ENCODE measurements at regions not wholly inside any gene's neighbourhood (a gene's known extent, or its start where the extent isn't known, plus 50 kb on each side); places are given as distances from the start of the nearest gene placed in this dataset.

- H3K9me3 ChIP-seq (ENCODE audit: low read depth, low read length, poor library complexity, severe bottlenecking) = no peaks in the 10 kb centered on the region
- POLR2A ChIA-PET (ENCODE audit: low non-redundant PET) = no interaction called here
- CTCF ChIA-PET = no interaction called here
- no TSS peak for BruUV-seq (replicated peaks)
- H3K27ac ChIP-seq (ENCODE audit: low read depth, low read length, poor library complexity, severe bottlenecking) = no peak overlapping the region
- H3K27me3 ChIP-seq (replicated peaks; ENCODE audit: insufficient read depth, low read depth, low read length, poor library complexity) = peaks cover 3% of the 10 kb centered on the region
- H3K4me3 ChIP-seq (ENCODE audit: low read depth, low read length, poor library complexity, severe bottlenecking) = no peak overlapping the region
- no peaks in the 10 kb centered on the region for H3K36me3 ChIP-seq (ENCODE audit: insufficient read depth, low read length, poor library complexity, severe bottlenecking)
- no peaks in the 10 kb centered on the region for H3K4me1 ChIP-seq (ENCODE audit: insufficient read depth, low read length, poor library complexity, severe bottlenecking)
- intact Hi-C loops (cut with micrococcal nuclease; ENCODE audit: unreplicated experiment) = no loop called here
- TF ChIP-seq CTCF (conservative IDR thresholded peaks at IDR 0.05; ENCODE audit: low read depth, low read length) (no peak), EZH2 (IDR thresholded peaks at IDR 0.05; ENCODE audit: borderline replicate concordance, low read depth, low read length, poor library complexity, severe bottlenecking) (no peak)
- no peak for DNase-seq (ENCODE audit: low spot score)
Observed at GRCh38 chr14:101501341-101501740, 60.0 kb upstream of the DIO3 start.

GRCh38 chr14:101501858-101502615 lies 59.3 kb upstream of the DIO3 start:
- TF ChIP-seq CTCF (conservative IDR thresholded peaks at IDR 0.05; ENCODE audit: low read depth, low read length) (no peak), EZH2 (IDR thresholded peaks at IDR 0.05; ENCODE audit: borderline replicate concordance, low read depth, low read length, poor library complexity, severe bottlenecking) (no peak)
- Histone ChIP-seq H3K4me1 (ENCODE audit: insufficient read depth, low read length, poor library complexity, severe bottlenecking) (no peaks in the 10 kb centered on the region), H3K27ac (ENCODE audit: low read depth, low read length, poor library complexity, severe bottlenecking) (no peak overlapping the region), H3K36me3 (ENCODE audit: insufficient read depth, low read length, poor library complexity, severe bottlenecking) (no peaks in the 10 kb centered on the region), H3K9me3 (ENCODE audit: low read depth, low read length, poor library complexity, severe bottlenecking) (no peaks in the 10 kb centered on the region), H3K27me3 (replicated peaks; ENCODE audit: insufficient read depth, low read depth, low read length, poor library complexity) (peaks cover 3% of the 10 kb centered on the region), H3K4me3 (ENCODE audit: low read depth, low read length, poor library complexity, severe bottlenecking) (no peak overlapping the region)
- no TSS peak for BruUV-seq (replicated peaks)
- intact Hi-C loops (cut with micrococcal nuclease; ENCODE audit: unreplicated experiment) = no loop called here
- DNase-seq (ENCODE audit: low spot score) = no peak
- CTCF ChIA-PET = no interaction called here
- POLR2A ChIA-PET (ENCODE audit: low non-redundant PET) = no interaction called here

GRCh38 chr14:101502761-101503392 lies 58.4 kb upstream of the DIO3 start:
- POLR2A ChIA-PET (ENCODE audit: low non-redundant PET) = no interaction called here
- Histone ChIP-seq H3K36me3 (ENCODE audit: insufficient read depth, low read length, poor library complexity, severe bottlenecking) (no peaks in the 10 kb centered on the region), H3K4me3 (ENCODE audit: low read depth, low read length, poor library complexity, severe bottlenecking) (no peak overlapping the region), H3K27ac (ENCODE audit: low read depth, low read length, poor library complexity, severe bottlenecking) (no peak overlapping the region), H3K9me3 (ENCODE audit: low read depth, low read length, poor library complexity, severe bottlenecking) (no peaks in the 10 kb centered on the region), H3K27me3 (replicated peaks; ENCODE audit: insufficient read depth, low read depth, low read length, poor library complexity) (peaks cover 3% of the 10 kb centered on the region), H3K4me1 (ENCODE audit: insufficient read depth, low read length, poor library complexity, severe bottlenecking) (no peaks in the 10 kb centered on the region)
- CTCF ChIA-PET = no interaction called here
- intact Hi-C loops (cut with micrococcal nuclease; ENCODE audit: unreplicated experiment) = no loop called here
- TF ChIP-seq CTCF (conservative IDR thresholded peaks at IDR 0.05; ENCODE audit: low read depth, low read length) (no peak), EZH2 (IDR thresholded peaks at IDR 0.05; ENCODE audit: borderline replicate concordance, low read depth, low read length, poor library complexity, severe bottlenecking) (no peak)
- BruUV-seq (replicated peaks) = no TSS peak
- DNase-seq (ENCODE audit: low spot score) = no peak

Data from A673 (cell line).